ENCODE measurements at regions not wholly inside any gene's neighbourhood (a gene's known extent, or its start where the extent isn't known, plus 50 kb on each side); places are given as distances from the start of the nearest gene placed in this dataset.
"Not testable (repeated sequence)": the region's sequence is repeated elsewhere in the genome, so short reads cannot be mapped to it uniquely, and the experiment has no call there.

DNA sequence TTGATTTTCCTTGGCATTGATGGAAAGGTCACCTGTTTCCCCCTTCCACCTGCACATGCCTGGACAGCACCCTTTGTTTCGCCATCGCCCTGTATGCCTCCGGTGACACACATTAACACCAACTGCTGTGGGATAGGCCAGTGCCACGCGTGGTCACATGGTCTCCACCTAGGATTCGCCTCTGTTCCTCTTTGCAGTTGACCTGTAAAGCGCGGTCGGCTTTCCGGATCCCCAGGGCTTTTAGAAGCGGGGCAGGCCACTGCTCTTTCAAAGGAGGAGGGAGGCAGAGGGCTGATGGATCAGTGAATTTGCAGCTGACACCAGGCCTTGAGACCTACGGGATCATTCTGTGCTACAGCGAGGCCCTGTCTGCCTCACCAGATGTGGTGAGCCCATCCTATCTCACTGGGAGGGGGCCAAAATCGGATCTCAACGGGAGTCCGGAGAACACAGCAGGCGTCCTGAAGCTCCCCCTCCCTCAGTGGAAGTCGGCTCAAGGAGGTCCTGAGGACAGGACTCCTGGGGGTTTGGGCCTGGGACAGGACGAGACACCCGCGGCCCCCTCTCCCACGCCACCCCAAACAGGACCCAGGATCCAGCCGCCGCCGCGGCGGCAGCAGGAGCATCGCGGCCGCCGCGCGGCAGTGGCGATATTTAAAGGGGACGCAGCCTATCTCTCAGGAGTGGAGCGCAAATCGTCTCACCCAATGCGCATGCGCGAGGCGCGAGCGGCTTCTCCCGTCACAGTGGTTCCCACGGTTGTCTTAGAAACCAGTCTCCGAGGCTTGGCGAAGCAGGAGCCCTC lies 973.8 kb upstream of the DEFB115 start:
- TF ChIP-seq, protein P1, sequence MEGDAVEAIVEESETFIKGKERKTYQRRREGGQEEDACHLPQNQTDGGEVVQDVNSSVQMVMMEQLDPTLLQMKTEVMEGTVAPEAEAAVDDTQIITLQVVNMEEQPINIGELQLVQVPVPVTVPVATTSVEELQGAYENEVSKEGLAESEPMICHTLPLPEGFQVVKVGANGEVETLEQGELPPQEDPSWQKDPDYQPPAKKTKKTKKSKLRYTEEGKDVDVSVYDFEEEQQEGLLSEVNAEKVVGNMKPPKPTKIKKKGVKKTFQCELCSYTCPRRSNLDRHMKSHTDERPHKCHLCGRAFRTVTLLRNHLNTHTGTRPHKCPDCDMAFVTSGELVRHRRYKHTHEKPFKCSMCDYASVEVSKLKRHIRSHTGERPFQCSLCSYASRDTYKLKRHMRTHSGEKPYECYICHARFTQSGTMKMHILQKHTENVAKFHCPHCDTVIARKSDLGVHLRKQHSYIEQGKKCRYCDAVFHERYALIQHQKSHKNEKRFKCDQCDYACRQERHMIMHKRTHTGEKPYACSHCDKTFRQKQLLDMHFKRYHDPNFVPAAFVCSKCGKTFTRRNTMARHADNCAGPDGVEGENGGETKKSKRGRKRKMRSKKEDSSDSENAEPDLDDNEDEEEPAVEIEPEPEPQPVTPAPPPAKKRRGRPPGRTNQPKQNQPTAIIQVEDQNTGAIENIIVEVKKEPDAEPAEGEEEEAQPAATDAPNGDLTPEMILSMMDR (IDR thresholded peaks at IDR 0.05), result not testable (repeated sequence)
- TF ChIP-seq EZH2 (IDR thresholded peaks at IDR 0.05), result not testable (repeated sequence)

All from neural progenitor cell (in vitro differentiated cells).